Superior temporal gyrus (tissue), 1 donor: ENCODE measurements at regions not wholly inside any gene's neighbourhood (a gene's known extent, or its start where the extent isn't known, plus 50 kb on each side); places are given as distances from the start of the nearest gene placed in this dataset.
"Not testable (repeated sequence)": the region's sequence is repeated elsewhere in the genome, so short reads cannot be mapped to it uniquely, and the experiment has no call there.

Experiments
- DNase-seq: peaks from one replicate; pipeline ENCODE4 v3.0.0-alpha.2; 2016; ENCODE audit errors: extremely low spot score

DNA sequence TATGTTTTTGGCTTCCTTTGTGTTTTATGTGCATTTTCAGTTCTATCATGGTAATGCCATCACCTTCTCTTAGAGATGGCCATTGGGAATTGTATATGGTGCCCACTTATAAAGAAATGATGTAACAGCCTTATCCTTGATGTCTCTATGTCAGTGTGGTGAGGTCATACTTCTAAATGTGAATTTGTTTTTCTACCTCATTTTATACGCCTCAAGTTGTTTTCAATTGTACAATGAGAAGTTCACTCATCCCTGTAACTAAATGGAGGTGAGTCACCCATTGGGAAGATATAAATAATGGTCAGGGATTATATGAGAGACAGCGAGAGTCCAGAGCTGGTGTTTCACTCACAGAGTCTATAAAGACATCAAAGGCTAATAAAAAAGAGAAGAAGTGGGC lies 402.4 kb downstream of the AGTPBP1 start:
- DNase-seq, result no peak

GRCh38 chr9:85334228-85334627 lies 407.5 kb downstream of the AGTPBP1 start:
- no peak for DNase-seq

DNA sequence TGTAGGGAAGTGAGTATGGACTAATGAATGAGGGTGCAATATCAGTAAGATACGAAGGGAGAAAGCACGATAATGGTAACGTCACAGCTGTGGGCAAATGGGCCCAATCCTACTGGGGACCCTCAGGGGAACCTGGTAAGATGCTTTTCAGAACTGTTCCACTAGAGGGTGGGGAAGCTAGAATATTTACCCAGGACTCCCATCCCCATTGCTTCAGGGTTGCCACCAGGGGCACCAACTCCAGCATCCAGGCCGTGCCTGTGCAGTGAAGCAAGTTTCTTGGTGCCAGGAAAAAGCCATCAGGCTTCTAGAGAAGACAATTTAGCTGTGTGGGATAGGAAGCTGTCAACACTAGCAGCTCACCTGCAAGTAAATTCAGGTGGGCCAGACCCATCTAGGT lies 409.3 kb downstream of the AGTPBP1 start:
- DNase-seq, result no peak

- DNase-seq, result no peak
Measured at GRCh38 chr9:85331626-85332025, 410.1 kb downstream of the AGTPBP1 start.

DNA sequence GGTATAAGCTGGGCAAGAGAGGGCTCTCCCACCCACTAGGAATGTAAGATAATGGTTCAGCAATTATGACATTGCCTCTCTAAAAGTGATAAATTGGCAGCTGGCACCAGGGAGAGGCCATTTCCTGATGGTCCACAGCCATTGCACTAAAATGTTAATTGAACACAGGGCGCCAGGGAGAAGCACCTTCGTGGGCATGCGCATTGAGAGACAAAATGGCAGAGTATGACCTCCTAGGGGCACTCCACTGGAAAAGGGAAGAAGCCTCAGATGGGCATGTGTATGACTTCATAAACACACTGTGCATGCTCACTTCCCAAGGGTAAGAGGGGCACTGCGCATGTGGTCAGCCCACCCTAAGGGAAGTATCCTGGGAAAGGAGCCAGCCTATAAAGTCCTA lies 419.2 kb downstream of the AGTPBP1 start:
- no peak for DNase-seq

DNA sequence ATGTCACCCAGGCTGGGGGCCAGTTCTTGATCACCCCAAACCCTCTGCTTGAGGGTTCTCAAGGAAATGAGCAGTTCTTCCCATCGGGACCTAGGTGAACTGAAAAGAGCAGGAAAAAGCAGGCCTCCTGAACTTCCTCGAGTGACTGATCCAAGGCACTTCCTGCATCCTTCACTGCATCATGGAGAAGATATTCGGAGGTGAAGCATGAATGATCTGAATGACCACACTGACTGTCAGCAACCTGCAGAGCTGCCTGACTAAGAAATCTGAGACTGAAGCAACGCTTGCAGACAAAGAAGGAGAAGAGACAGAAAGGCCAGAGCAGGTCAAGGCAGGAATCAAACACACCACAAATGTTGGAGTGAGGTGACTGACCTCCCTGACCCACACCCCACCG lies 420.2 kb downstream of the AGTPBP1 start:
- DNase-seq, result no peak

GRCh38 chr9:85319936-85320656 lies 421.7 kb downstream of the AGTPBP1 start:
- no peak for DNase-seq

GRCh38 chr9:85315535-85315934 lies 426.2 kb downstream of the AGTPBP1 start:
- DNase-seq, result not testable (repeated sequence)

- DNase-seq, result no peak
Measured at GRCh38 chr9:85310573-85310972, 431.2 kb downstream of the AGTPBP1 start.

GRCh38 chr9:85303757-85304134 lies 438.0 kb downstream of the AGTPBP1 start:
- DNase-seq, result no peak

GRCh38 chr9:85302938-85303756 lies 438.6 kb downstream of the AGTPBP1 start:
- no peak for DNase-seq

DNA sequence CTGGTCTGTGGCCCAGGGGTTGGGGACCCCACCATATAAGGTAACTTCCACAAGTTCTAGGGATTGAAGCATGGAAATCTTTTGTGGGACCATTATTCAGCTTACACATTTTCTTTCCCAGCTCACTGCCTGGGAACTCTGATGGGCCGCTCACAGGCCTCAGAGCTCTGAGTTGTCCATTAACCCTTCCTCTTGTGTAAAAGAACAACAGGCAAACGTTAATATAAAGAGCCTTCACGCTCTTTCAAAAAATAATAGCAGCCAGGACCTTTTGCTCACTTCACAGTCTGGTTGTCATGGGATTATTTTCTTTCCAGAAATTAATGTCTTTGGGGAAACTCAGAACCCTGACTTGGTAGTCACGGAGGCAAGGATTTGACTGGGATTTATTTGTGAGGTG lies 443.3 kb downstream of the AGTPBP1 start:
- no peak for DNase-seq

- not testable (repeated sequence) for DNase-seq
Measured at GRCh38 chr9:85295244-85295643, 446.5 kb downstream of the AGTPBP1 start.

GRCh38 chr9:85292261-85292660 lies 449.5 kb downstream of the AGTPBP1 start:
- no peak for DNase-seq

- DNase-seq, result no peak
Measured at GRCh38 chr9:85291266-85291665, 450.5 kb downstream of the AGTPBP1 start.

DNA sequence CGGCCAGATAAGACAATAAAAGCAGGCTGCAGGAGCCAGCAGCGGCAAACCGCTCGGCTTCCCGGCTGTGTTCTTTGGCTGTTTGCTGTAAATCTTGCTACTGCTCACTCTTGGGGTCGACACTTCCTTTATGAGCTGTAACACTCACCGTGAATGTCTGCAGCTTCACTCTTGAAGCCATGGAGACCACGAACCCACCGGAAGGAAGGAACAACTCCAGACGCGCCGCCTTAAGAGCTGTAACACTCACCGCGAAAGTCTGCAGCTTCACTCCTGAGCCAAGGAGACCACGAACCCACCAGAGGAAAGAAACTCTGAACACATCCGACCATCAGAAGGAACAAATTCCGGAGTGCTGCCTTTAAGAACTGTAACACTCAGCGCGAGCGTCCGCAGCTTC lies 451.7 kb downstream of the AGTPBP1 start:
- no peak for DNase-seq

DNA sequence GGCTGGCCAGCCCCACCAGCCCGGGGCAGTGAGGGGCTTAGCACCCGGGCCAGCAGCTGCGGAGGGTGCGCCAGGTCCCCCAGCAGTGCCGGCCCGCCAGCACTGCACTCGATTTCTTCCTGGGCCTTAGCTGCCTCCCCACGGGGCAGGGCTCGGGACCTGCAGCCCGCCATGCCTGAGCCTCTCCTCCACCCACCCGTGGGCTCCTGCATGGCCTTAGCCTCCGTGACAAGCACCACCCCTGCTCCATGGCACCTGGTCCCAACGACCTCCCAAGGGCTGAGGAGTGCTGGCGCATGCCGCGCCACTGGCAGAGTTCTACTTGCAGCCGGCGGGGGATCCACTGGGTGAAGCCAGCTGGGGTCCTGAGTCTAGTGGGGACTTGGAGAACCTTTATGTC lies 452.6 kb downstream of the AGTPBP1 start:
- no peak for DNase-seq

GRCh38 chr9:85283421-85283820 lies 458.3 kb downstream of the AGTPBP1 start:
- no peak for DNase-seq

GRCh38 chr9:85278769-85279168 lies 463.0 kb downstream of the AGTPBP1 start:
- no peak for DNase-seq

GRCh38 chr9:85276741-85277140 lies 465.0 kb downstream of the AGTPBP1 start:
- DNase-seq, result no peak

GRCh38 chr9:85269811-85270210 lies 471.9 kb downstream of the AGTPBP1 start:
- DNase-seq, result no peak

- no peak for DNase-seq
Measured at GRCh38 chr9:85268131-85268530, 473.6 kb downstream of the AGTPBP1 start.

- DNase-seq, result no peak
Measured at GRCh38 chr9:85264695-85265094, 477.1 kb downstream of the AGTPBP1 start.
